Anterior cingulate cortex (tissue), 58 donors: ENCODE measurements at regions not wholly inside any gene's neighbourhood (a gene's known extent, or its start where the extent isn't known, plus 50 kb on each side); places are given as distances from the start of the nearest gene placed in this dataset.

Experiments used
- DNase-seq, 58 donors: peaks; one replicate each; lab custom pipeline; 2025; lab: John Stamatoyannopoulos, UW

DNA sequence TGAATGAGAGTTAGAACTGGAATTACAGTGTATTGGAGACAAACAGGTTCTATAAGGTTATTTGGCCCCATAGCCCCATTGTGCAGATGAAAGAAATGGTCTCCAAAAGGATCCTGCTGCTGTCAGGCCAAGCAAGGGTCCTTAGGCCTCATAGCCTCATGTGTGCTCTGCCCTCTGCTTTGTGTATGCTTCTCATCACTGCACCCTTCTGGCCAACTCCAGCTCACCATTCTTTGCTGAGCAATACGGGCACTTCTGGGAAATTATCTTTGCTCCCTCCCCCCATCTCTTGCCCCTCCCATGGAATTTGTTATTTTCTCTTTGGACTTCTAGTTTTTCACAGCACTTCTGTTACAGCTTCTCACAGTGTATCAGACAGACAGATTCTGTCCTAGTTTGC, 298.8 kb downstream of the FOXA2 start:
- DNase-seq, result no peak

GRCh38 chr20:22282696-22283095, 301.7 kb downstream of the FOXA2 start:
- no peak for DNase-seq

DNA sequence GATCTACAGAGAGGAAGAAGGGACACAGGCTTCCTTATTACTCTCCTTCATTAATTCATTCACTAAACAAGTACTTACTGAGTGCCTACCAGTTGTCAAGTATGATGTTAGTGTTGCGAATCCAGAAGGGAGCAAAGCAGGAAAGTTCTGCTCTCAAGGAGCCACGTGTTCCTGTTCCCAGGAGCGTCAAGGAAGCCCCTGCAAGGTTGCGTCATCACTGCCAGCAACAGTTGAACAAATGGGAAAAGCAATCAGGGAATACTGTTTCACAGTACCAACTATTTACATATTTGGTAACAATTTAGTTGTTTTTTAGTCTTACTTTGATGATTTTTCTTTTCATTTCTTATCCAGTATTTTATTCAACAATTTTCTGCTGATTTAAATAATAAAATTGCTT, 310.0 kb downstream of the FOXA2 start:
- DNase-seq, result no peak

- DNase-seq, result no peak
These were observed 315.7 kb downstream of the FOXA2 start for GRCh38 chr20:22268675-22269074.

DNA sequence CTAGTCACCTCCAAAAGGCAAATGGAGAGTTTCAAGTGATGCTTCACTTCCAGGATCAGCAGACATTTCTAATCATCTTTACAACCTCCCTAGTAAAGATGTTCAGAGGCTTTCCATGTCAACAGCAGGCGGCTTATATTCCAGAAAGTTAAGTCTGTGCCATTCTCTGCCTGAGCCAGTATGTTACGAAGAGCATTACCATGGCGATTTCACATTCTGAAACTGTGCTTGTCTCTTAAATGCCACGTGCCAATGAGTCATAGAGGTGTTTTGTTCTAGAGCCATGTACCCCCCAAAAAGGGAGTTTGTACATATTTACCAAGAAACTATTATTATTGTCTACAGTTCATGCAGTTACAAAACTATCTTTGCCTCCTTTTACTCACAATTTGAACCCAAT, 319.5 kb downstream of the FOXA2 start:
- peak in 2 of 58 donors; percentile 4 to 18 for DNase-seq

- DNase-seq, result peak in 3 of 58 donors; percentile 0 to 11 (median 5)
These were observed 323.9 kb downstream of the FOXA2 start for GRCh38 chr20:22260506-22260905.

GRCh38 chr20:22257912-22258311, 326.5 kb downstream of the FOXA2 start:
- DNase-seq, result no peak

DNA sequence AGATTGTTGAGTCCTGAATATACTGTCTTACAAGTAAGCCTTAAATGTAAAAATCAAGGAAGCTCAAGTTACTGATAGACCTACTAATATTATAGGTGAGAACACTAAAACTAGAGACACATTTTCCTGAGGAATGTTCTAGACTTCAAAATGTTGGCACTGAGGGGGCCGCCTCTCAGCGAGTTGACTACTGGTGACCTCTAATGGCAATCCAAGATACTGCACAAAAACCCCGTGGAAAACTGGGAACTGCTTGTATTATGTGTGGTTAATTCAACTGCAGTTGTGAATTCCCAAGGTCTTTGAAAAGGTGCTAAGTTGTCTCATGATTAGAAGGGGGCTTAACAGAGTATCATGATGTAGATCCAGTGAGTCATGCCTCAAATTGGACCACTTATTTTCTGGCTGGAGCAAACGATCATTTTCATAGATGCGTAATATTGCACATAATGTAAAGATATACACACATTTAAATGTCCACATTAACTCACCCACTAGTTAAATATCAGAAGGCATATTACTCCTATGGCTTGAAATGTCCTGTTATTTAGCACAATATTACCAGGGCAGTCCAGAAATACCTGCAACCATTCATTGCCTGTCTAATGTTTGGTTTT, 336.2 kb downstream of the FOXA2 start:
- DNase-seq, result peak in 4 of 58 donors; percentile 1 to 22 (median 3)

- DNase-seq, result no peak
These were observed 339.2 kb downstream of the FOXA2 start for GRCh38 chr20:22245139-22245538.

GRCh38 chr20:22243067-22243466, 341.3 kb downstream of the FOXA2 start:
- DNase-seq, result no peak

GRCh38 chr20:22241609-22242008, 342.8 kb downstream of the FOXA2 start:
- DNase-seq, result no peak

DNA sequence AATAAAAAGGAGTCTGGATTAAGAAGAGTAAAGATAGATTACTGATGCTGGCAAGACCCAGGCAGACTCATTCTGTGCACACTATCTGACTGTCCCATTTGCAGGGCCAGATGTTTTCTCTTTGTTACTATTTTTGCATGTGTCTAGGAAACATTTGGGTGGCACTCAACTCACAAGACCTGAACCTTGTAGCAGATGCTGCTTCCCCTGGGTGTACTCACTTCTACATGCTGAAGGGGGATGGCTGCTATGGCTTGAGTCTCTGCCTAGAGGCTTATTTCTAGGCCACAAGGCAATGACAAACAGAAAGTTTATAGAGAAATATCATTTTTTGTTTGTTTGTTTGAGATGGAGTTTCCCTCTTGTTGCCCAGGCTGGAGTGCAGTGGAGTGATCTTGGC, 351.4 kb downstream of the FOXA2 start:
- no peak for DNase-seq

DNA sequence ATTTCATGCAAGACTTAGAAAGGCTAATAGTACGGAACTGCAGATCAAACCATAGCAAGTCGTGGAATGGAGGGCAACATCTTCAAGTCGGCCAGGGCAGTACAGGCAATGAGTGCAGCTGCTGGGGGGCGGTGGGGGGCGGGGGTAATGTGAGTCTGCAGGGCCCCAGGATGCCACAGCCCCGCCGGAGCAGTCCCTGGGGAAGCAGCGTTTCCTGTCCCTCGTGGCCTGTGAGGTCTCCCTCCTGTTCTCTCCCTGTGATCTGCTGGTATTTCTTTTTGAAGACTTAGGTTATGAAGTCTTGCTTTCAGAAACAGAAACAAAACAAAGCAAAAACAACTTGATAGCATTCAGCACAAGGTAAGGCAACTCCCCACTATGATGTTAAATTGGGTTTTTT, 351.9 kb downstream of the FOXA2 start:
- DNase-seq, result no peak

DNA sequence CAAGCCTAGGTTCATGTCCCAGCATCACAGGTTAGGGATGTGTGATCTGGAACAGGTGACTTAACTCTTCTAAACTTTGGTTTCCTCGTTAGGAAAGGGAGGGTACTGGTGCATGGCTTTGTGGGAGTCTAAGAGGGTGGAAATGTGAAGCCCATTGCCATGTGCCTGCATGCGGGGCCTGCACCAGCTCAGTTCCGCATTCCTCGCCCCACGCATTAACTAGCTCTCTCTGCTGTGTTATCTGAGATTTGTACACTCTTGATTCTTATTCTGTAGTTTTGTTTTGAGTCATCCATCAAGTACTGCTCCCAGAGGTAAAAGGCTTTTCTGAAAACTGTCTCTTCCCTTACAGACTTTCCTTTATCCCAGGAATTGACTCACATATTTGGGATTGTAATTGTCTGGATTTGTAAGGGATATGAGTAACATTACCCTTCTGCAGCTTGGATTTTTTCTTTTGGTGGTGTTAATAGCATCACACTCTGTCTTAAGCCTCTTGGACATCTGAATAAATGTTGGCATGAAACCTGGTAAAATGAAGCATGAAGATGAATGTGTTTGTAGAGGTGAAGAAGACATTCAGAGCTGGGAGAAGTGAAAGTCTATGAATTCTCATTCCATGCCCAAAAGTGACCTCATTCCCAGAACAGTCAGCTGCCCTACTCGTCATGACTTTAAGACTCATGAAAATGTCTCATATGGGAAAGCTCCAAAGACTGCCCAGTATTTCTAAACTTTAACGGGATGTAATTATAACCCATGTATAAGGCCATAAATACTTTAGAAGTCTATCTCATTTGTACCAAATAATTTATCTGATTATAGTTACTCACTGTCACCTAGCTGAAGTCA, 357.3 kb downstream of the FOXA2 start:
- DNase-seq, result no peak

DNA sequence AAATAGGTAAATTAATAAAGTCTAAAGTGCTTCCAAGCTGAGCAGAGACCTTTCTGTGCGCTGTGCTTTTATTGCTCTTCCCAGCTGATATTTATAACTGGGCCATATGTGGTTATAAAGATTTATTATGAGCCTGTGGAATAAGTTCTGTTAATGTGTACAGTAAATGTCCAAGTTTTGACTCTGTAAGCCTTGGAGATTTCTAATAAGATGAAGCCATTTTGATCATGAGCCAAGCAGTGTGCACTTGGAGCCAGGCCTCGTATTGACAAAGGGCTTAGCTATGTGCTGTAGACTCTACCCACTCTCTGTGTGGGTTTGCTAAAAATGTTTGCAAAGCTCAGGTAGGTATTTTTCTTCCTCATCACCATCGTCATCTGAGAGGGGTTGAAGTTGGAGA, 361.1 kb downstream of the FOXA2 start:
- no peak for DNase-seq

GRCh38 chr20:22217712-22218352, 366.5 kb downstream of the FOXA2 start:
- peak in 10 of 58 donors; percentile 1 to 16 (median 4) for DNase-seq

DNA sequence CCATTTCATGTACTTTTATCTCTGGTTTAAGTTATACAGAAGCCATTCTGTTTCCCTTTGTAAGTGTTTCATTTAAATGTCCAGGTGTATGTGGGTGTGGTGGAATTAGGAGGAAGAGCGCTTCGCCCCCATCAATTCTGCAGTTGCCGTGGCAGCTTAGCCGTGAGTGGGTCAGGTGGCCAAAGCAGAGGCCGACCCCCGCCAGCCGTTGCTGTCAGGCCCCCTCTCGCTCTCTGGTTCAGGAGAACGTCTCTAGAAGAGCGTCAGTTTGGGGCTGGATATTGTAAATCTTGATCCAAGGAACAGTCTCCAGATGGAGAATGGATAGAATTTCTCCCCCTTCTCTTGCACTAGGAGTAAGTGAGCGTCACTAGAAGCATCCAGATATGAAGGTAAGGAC, 367.4 kb downstream of the FOXA2 start:
- no peak for DNase-seq

DNA sequence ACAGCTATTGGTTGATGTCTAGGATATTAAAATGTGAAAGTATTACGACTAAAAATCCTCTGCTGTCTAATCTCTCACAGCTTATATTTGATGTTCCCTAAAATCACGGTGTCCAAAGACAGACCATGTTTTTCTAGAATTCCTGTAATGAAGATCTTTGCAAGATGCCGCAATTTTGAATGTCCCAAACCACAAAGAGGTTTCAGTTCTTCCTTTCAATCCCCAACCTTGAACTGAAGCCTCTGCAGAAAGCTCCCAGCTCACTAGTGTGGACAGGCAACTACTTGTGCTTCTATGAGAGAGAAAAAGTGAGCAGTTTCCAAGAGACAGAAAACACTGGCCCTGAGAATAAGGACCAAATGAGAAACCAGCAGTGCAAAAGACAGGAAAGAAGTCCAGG, 370.1 kb downstream of the FOXA2 start:
- no peak for DNase-seq

DNA sequence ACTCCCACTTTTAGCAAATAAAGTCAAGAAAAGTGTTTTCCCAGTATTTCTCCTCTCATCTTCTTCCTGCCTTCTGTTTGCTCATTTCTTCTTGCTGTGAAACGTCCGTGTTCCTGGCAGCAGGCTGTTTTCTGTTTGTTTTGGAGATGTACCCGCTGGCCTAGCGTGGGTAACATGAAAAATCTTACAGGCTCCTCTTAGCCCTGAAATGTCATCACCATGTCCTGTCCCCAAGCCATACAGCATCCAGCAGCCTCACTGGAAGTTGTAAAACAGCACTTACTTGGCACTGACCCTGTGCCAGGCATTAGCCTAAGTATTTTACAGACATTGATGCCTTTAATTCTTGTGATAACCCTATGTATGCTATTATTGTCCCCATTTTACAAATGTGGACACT, 371.1 kb downstream of the FOXA2 start:
- DNase-seq, result no peak

GRCh38 chr20:22207280-22207679, 377.1 kb downstream of the FOXA2 start:
- no peak for DNase-seq

GRCh38 chr20:22204801-22205200, 379.6 kb downstream of the FOXA2 start:
- no peak for DNase-seq

- no peak for DNase-seq
These were observed 402.2 kb downstream of the FOXA2 start for GRCh38 chr20:22182148-22182547.
